KOPT-K1 (cell line): ENCODE measurements at regions not wholly inside any gene's neighbourhood (a gene's known extent, or its start where the extent isn't known, plus 50 kb on each side); places are given as distances from the start of the nearest gene placed in this dataset.

Source experiments
- H3K27ac ChIP-seq: fragments of 200-600 bp; sonication (generic); 2 replicates; pipeline ENCODE4 v1.5.1; 2016; ENCODE audit warnings: antibody characterized with exemption, mild to moderate bottlenecking, low read depth, low read length; ENCODE audit not compliant: poor library complexity, severe bottlenecking
- H3K36me3 ChIP-seq: fragments of 200-600 bp; sonication (generic); 2 replicates; pipeline ENCODE4 v1.5.1; 2017; ENCODE audit warnings: antibody characterized with exemption, mild to moderate bottlenecking, low read length, moderate library complexity; ENCODE audit not compliant: insufficient read depth
- H3K9me3 ChIP-seq: fragments of 200-600 bp; sonication (generic); 2 replicates; pipeline ENCODE4 v1.5.1; 2017; ENCODE audit warnings: antibody characterized with exemption, low read length, mild to moderate bottlenecking; ENCODE audit not compliant: insufficient read depth, poor library complexity, severe bottlenecking

DNA sequence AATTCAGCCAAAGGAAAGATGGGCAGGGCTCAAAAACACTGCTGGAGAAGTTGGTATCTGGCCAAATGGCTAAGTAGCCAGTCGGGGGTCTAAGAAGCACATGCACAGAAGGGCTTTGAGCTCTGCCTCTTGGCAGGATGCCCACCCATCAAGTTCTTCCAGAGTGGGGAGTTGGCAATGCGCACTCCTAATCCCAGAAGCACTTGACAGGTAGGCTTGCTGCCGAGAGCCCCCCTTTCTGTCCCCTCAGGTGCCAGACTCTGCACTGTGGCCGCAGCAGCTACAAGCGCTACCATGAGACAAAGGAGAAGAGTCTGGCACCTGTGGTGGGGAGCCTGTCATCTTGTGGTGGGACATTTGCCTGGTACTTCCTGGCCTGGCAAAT lies 252.9 kb upstream of the SLC24A2 start:
- Histone ChIP-seq H3K9me3 (no peaks in the 10 kb centered on the region), H3K36me3 (no peaks in the 10 kb centered on the region), H3K27ac (no peak overlapping the region)

DNA sequence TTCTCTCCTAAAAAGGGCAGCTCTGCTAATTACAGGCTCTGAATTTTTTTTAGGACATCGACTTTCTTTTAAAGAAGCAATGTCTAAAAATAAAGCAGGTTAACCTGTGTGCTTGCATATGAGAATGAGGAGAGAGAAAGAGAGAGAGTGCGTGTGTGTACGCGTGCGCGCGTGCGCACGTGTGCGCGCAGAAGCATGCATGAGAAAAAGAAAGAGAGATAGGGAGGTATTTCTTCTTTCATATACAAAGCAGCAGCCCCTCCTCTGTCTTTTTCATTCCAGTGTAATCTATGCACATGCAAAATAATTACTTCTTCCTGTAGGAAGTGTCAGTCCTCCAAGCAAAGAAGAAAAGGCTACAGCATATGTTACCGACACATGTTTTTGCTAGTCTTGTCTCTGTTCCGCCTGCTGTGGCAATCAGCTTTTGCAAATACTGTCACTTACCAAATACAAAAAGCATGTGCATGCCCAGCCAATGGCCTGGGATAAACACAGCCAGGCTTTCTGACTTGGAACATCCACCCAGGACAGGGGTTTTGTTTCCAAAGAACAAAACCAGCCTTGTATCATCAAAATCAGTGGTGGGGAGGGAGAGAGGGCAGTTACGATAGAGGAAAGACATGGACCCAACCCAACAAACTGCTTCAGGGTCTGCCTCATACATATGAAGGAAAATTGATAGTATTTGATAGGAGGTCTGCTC lies 252.3 kb upstream of the SLC24A2 start:
- H3K9me3 ChIP-seq = no peaks in the 10 kb centered on the region
- no peak overlapping the region for H3K27ac ChIP-seq
- no peaks in the 10 kb centered on the region for H3K36me3 ChIP-seq

DNA sequence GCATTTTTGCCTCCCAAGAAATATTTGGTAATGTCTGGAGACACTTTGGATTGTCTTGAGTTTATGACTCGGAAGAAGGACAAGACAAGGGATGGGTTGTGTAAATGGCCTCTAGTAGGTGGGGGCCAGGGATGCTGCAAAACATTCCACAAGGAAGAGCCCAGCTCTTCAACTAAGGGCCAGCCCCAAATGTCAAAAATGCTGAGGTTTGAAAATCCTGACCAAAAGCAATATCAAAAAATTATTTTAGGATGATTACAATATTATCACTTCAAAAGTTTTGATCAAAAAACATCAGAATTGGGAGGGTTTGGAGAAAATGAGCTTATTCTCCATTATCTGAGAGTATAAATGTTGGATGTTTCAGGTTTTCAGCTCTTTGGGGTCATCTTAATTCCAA lies 248.9 kb upstream of the SLC24A2 start:
- no peak overlapping the region for H3K27ac ChIP-seq
- H3K9me3 ChIP-seq = no peaks in the 10 kb centered on the region
- no peaks in the 10 kb centered on the region for H3K36me3 ChIP-seq

DNA sequence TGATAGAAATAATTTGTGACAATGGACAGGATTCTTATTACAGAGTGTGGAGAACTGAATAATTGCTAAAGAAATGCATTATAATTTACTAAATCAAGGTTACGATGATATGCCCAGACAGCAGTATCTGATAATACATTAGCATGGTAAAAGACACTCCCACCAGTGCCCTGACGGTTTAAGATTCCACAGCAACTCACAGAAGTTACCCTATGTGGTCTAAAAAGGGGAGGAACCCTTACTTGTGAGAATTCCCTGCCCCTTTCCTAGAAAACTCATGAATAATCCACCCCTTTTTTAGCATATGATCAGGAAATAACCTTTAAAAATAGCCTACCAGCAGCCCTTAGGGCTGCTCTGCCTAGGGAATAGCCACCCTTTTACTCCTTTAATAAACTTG lies 244.7 kb upstream of the SLC24A2 start:
- H3K9me3 ChIP-seq = no peaks in the 10 kb centered on the region
- H3K36me3 ChIP-seq = no peaks in the 10 kb centered on the region
- H3K27ac ChIP-seq = no peak overlapping the region

DNA sequence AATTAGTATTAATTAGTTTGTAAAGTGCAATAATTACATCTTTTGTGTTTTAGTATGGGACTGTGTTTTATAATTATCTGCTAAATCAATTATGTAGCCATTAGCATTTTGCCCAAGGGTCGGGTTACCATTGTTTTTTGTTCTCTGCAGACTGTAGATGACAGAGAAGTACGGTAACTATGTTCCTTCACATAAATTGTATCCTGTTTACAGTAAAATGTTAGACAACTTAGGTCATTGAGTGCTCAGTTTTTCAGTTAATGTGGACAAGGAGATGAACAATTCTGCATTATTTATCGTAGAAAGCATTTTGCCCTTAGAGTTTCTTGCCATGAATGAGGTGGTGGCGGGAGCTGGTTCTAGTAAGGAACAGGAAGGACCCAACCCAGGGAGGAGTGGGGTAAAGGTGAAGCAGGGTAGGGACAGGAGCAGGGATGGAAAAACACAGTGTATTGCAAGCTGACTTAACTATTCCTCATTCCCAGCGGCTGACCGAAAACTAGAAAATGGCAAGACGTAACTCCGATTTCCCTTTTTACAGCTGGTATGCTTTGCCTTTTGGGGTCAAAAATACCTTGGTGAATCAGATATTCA lies 243.7 kb upstream of the SLC24A2 start:
- H3K27ac ChIP-seq = no peak overlapping the region
- no peaks in the 10 kb centered on the region for H3K36me3 ChIP-seq
- no peaks in the 10 kb centered on the region for H3K9me3 ChIP-seq

DNA sequence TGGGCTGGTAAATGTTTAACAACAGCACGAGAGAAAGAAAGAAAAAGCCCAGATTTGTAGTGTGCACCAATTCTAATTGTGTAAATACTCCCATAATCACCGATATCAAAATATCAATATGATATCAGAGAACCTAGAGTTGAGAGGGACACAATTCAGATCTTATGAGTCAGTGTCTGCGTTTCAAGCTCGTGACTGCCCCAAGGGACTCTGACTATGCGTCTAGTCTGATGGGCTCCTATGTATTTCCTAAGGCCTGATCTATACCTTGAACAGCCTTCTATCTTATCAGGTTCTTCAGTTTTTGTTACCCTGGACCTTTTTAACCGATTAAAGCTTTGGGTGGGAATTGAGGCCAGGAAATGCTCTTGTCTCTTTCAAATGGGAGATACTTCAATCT lies 243.0 kb upstream of the SLC24A2 start:
- H3K27ac ChIP-seq = no peak overlapping the region
- no peaks in the 10 kb centered on the region for H3K9me3 ChIP-seq

DNA sequence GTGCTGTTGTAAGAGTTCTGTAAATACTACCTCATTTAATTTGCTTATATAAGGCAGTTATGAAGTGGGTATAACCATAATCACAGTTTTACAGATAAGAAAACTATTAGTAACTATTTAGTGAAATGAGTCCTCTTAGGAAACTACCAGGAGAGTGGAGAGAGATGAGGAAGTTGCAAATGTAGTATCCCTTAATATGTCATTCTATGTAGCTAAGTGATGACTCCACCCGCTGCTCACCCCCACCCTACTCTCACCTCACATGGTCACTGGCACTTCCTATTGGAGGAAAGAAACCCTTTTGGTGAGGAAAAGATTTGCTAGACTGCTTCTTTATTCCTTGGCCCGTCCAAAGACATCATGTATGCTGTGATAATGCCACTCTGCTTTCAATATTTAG lies 241.8 kb upstream of the SLC24A2 start:
- no peak overlapping the region for H3K27ac ChIP-seq
- H3K36me3 ChIP-seq = no peaks in the 10 kb centered on the region
- no peaks in the 10 kb centered on the region for H3K9me3 ChIP-seq

More for the DNA sequence above, 243.0 kb upstream of the SLC24A2 start:
- no peaks in the 10 kb centered on the region for H3K36me3 ChIP-seq

DNA sequence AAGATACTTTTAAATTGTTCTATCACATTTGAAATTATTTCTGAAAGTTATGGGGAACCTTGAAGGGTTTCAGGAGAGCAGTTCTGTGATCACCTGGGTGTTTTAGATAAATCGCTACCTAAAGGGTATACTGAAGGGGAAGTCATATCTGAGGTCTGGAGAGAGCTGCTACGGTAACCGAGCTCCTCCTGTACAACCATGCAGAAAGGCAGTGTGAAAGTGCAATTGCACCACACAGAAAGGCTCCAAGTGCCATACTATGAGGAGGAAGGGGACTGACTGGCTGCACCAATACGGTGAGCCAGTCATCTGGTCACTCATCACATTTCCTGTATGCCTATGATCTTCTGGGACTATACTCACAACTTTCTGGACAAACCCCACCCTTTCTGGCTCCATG lies 241.4 kb upstream of the SLC24A2 start:
- Histone ChIP-seq H3K36me3 (no peaks in the 10 kb centered on the region), H3K27ac (no peak overlapping the region), H3K9me3 (no peaks in the 10 kb centered on the region)

DNA sequence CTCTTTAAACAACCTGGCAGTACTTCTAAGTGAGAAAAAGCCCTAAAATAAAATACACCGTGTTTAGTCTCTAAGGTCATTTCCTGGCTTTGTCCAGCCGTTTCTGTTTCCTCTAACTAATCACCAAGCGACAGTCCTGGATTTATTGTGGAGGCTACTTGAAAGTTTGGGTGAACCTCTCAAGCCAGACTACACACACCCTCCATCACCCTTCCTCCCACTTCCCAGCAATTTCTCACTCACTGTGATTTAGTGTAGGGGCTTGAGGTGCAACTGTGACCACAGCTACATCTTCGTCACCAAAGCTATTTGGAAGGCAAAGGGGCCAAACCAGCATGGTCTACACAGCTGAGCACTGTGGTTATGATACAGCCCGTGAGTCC lies 240.0 kb upstream of the SLC24A2 start:
- no peak overlapping the region for H3K27ac ChIP-seq
- no peaks in the 10 kb centered on the region for H3K36me3 ChIP-seq
- no peaks in the 10 kb centered on the region for H3K9me3 ChIP-seq

DNA sequence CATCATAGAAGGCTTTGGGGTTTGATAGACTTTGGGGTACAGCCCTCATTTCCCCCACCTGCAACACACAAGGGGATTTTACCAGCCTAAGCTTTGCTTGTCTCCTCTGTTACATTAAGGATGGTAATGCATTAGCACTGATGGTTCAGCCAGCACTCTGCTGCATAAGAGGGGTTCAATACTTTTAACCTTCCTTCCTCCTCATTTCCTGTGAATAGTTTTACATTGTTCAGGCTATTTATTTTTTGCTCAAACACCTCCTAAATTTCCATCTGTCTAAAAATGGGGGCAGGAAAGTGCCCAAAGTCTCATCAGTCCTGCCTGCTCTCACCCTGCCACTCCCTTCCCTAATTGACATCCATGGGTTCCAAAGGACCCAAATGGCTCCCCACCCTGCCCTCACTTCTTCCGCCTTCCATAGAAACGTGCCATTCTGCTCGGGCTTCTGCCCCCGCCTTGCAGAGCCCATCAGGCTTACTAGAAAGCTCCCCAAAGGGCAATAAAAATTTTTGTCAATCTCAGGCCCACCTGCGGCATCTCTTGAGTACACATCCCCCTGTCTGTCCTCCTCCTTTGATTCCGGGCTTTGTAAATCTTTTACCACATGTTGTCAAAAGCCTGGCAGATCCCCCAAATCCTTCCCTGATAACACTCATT lies 239.5 kb upstream of the SLC24A2 start:
- H3K9me3 ChIP-seq = no peaks in the 10 kb centered on the region
- H3K36me3 ChIP-seq = no peaks in the 10 kb centered on the region
- H3K27ac ChIP-seq = no peak overlapping the region

DNA sequence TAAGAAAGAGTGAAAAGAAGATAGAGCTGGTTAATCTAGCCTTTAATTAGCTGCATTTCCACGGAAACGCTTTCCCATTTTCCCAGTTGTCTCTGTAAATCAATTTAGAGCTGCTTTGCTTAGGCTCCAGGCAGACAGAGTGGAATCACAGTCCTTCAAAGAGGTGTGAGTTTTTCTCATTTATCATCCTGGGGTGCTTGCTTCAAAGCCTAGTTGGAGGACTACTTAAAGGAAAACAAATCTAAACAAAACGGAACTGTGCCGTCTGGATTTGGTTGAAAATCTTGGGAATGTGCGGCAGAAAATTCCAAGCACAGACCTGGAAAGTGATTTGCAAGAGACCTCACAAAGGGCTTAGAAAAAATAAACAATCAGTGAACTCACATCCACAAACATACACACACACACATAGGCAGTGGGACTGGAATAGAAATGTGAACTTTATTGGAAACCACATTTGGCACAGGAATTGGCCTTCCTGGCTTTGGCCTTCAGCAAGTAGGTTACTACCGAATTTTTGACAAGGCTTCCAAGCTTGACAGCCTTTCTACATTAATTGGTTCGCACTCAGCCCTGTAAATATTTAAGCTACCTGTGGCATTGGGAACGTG lies 235.2 kb upstream of the SLC24A2 start:
- H3K36me3 ChIP-seq = no peaks in the 10 kb centered on the region
- H3K27ac ChIP-seq = no peak overlapping the region
- no peaks in the 10 kb centered on the region for H3K9me3 ChIP-seq

DNA sequence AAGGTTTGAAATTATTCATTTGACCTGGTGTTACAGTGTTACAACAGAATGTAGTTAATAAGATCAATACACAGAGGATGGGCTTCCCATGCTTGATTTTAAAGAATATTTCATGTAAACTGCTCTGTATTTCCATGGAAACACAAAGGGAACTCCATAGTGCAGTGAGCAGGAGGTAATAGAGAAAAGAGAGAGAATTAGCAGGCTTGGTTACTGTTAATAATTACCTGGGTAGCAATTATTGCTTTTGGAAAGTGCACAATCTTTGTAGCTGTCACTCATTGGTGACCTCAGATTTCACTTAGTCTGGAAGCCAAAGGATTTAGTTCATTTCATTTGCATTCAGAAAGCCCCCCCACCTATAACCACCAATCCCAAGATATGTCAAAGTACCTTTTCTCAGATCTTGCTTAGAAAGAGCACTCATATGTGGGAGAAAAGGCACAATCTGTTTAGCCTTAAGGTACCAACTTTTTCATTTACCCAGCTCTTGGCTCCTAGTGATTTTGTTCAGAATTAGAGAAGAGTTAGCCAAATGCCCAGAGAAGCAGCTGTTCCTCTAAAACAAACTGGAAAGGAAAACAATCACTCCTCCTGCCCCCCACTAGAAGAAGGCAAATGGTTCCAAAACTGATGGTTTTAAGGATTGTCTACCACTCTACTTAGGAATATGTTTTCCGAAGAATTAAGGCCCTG lies 234.5 kb upstream of the SLC24A2 start:
- Histone ChIP-seq H3K9me3 (no peaks in the 10 kb centered on the region), H3K36me3 (no peaks in the 10 kb centered on the region), H3K27ac (no peak overlapping the region)

DNA sequence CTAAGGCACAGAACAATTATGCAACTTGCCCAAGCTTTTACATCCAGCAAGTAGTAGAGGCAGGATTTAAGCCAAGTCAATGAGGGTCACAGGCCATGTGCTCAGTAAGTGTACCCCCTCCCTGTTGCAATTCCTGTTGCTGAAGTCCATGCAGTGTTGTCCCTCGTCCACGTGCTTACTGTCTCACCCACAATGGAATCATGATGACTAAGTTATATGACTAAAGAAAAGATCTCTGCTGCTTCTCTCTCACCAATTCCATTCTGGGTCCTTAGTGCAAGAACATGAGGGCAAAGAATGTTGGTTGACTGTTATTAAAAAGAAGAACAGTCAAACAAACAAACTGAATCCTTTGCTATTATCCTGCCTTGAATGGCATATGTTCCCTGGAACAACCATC lies 233.6 kb upstream of the SLC24A2 start:
- Histone ChIP-seq H3K9me3 (no peaks in the 10 kb centered on the region), H3K36me3 (no peaks in the 10 kb centered on the region), H3K27ac (no peak overlapping the region)

DNA sequence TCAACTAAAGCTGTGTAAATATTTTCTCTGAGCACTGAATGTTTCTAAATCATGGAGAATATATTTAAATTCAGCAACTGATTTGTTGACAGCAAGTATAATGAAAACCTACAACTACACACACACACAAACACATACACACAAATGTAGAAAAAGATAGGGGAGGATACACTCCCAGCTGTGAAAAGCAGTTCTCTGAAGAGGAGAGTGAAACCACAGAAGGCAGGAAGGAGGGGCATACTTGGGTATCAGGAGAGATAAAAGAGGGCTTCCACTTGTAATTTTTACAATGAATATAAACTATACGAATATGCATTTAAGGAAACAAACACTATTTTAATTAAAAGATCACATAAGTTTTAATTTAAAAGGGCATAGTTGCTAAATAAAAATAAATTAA lies 227.8 kb upstream of the SLC24A2 start:
- H3K27ac ChIP-seq = no peak overlapping the region

DNA sequence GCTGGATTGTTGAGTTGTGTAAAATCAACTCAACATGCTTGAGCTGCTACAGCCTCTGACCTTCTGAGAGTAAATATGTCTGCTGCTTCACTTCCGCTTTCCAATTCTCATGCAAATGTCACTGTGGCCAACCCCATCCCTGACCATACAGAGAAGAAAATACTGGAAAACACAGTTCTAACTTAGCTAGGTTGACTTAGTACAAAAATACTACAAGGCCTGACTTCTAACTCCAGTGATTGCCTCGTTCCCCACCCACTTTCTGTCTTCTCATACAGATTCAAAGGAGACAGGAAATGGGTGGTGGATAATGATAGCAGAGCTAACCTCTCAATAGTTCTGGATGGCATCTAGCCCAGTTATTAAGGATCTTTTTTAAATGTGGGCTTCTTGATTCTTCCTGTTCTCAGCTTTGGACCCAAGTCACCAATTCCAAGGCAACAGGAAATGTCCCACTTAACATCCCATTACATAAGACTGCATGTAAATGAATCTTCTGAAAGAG lies 226.6 kb upstream of the SLC24A2 start:
- no peaks in the 10 kb centered on the region for H3K36me3 ChIP-seq
- H3K27ac ChIP-seq = peak overlapping the region; percentile 53
- peaks cover 9% of the 10 kb centered on the region for H3K9me3 ChIP-seq

More for the DNA sequence above, 227.8 kb upstream of the SLC24A2 start:
- H3K9me3 ChIP-seq = peaks cover 4% of the 10 kb centered on the region
- no peaks in the 10 kb centered on the region for H3K36me3 ChIP-seq
